ENCODE measurements at regions not wholly inside any gene's neighbourhood (a gene's known extent, or its start where the extent isn't known, plus 50 kb on each side); places are given as distances from the start of the nearest gene placed in this dataset.

DNA sequence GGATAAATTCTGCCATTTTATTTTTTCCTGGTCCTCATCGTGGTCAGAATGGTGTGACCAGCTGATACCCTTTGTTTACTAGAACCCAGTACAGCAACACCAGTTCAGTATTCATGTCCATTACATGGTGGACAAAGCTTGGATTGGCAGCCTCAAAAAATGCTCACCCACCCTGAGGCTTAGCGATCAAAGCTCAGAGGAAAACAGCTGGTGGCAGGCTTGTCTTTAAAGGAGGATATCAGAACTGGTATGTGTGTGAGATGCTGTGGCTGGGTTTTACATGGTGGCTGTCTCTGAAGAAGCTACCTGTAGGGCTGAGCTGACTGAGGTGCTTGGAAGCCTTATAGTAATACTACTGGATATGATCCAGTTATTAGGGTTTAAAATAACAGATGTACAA is 471.1 kb upstream of the MEX3C start (continued):
- TF ChIP-seq, protein P1, sequence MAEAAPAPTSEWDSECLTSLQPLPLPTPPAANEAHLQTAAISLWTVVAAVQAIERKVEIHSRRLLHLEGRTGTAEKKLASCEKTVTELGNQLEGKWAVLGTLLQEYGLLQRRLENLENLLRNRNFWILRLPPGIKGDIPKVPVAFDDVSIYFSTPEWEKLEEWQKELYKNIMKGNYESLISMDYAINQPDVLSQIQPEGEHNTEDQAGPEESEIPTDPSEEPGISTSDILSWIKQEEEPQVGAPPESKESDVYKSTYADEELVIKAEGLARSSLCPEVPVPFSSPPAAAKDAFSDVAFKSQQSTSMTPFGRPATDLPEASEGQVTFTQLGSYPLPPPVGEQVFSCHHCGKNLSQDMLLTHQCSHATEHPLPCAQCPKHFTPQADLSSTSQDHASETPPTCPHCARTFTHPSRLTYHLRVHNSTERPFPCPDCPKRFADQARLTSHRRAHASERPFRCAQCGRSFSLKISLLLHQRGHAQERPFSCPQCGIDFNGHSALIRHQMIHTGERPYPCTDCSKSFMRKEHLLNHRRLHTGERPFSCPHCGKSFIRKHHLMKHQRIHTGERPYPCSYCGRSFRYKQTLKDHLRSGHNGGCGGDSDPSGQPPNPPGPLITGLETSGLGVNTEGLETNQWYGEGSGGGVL (CRISPR knock-in tag; IDR thresholded peaks at IDR 0.05) = no peak
- TF ChIP-seq MAZ (CRISPR knock-in tag; conservative IDR thresholded peaks at IDR 0.05 in 1 of 2, IDR thresholded peaks at IDR 0.05 in 1 of 2) (no peak), CSDE1 (IDR thresholded peaks at IDR 0.05) (no peak), ATF7 (IDR thresholded peaks at IDR 0.05) (no peak), TEAD2 (tag; IDR thresholded peaks at IDR 0.05) (no peak), RNF2 (IDR thresholded peaks at IDR 0.05) (no peak)
- TF ChIP-seq, protein P2, sequence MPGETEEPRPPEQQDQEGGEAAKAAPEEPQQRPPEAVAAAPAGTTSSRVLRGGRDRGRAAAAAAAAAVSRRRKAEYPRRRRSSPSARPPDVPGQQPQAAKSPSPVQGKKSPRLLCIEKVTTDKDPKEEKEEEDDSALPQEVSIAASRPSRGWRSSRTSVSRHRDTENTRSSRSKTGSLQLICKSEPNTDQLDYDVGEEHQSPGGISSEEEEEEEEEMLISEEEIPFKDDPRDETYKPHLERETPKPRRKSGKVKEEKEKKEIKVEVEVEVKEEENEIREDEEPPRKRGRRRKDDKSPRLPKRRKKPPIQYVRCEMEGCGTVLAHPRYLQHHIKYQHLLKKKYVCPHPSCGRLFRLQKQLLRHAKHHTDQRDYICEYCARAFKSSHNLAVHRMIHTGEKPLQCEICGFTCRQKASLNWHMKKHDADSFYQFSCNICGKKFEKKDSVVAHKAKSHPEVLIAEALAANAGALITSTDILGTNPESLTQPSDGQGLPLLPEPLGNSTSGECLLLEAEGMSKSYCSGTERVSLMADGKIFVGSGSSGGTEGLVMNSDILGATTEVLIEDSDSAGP (CRISPR knock-in tag; IDR thresholded peaks at IDR 0.05) = no peak
- TF ChIP-seq, protein P3, sequence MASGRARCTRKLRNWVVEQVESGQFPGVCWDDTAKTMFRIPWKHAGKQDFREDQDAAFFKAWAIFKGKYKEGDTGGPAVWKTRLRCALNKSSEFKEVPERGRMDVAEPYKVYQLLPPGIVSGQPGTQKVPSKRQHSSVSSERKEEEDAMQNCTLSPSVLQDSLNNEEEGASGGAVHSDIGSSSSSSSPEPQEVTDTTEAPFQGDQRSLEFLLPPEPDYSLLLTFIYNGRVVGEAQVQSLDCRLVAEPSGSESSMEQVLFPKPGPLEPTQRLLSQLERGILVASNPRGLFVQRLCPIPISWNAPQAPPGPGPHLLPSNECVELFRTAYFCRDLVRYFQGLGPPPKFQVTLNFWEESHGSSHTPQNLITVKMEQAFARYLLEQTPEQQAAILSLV (tag; IDR thresholded peaks at IDR 0.05) = no peak

Measured in K562 (cell line).